ENCODE measurements at regions not wholly inside any gene's neighbourhood (a gene's known extent, or its start where the extent isn't known, plus 50 kb on each side); places are given as distances from the start of the nearest gene placed in this dataset.

DNA sequence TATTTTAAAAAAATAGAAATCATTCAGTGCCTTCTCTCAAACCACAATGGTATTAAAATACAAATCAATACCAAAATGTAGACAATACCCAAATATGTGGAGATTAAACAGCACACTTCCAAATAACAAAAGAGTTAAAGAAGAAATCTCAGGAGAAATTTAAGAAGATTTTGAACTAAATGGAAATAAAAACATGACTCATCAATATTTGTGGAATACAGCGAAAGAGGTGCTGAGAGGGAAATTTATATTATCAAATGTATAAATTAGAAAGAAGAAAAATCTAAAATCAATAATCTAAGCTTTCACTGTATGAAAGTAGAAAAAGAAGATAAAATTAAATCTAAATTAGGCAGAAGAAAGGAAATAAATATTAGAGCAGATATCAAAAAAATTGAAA, 233.1 kb downstream of the RPIA start:
- TF ChIP-seq ZNF121 (CRISPR knock-in tag; IDR thresholded peaks at IDR 0.05) = no peak
- TF ChIP-seq, protein P1, sequence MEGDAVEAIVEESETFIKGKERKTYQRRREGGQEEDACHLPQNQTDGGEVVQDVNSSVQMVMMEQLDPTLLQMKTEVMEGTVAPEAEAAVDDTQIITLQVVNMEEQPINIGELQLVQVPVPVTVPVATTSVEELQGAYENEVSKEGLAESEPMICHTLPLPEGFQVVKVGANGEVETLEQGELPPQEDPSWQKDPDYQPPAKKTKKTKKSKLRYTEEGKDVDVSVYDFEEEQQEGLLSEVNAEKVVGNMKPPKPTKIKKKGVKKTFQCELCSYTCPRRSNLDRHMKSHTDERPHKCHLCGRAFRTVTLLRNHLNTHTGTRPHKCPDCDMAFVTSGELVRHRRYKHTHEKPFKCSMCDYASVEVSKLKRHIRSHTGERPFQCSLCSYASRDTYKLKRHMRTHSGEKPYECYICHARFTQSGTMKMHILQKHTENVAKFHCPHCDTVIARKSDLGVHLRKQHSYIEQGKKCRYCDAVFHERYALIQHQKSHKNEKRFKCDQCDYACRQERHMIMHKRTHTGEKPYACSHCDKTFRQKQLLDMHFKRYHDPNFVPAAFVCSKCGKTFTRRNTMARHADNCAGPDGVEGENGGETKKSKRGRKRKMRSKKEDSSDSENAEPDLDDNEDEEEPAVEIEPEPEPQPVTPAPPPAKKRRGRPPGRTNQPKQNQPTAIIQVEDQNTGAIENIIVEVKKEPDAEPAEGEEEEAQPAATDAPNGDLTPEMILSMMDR (IDR thresholded peaks at IDR 0.05) = no peak
- TF ChIP-seq, protein P2, sequence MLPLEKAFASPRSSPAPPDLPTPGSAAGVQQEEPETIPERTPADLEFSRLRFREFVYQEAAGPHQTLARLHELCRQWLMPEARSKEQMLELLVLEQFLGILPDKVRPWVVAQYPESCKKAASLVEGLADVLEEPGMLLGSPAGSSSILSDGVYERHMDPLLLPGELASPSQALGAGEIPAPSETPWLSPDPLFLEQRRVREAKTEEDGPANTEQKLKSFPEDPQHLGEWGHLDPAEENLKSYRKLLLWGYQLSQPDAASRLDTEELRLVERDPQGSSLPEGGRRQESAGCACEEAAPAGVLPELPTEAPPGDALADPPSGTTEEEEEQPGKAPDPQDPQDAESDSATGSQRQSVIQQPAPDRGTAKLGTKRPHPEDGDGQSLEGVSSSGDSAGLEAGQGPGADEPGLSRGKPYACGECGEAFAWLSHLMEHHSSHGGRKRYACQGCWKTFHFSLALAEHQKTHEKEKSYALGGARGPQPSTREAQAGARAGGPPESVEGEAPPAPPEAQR (CRISPR knock-in tag; IDR thresholded peaks at IDR 0.05) = no peak
- no peak for TF ChIP-seq NR1H2 (CRISPR knock-in tag; IDR thresholded peaks at IDR 0.05)
- TF ChIP-seq ATF1 (CRISPR knock-in tag; IDR thresholded peaks at IDR 0.05) = no peak
- TF ChIP-seq, protein P3, sequence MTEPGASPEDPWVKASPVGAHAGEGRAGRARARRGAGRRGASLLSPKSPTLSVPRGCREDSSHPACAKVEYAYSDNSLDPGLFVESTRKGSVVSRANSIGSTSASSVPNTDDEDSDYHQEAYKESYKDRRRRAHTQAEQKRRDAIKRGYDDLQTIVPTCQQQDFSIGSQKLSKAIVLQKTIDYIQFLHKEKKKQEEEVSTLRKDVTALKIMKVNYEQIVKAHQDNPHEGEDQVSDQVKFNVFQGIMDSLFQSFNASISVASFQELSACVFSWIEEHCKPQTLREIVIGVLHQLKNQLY (CRISPR knock-in tag; IDR thresholded peaks at IDR 0.05) = no peak
- TF ChIP-seq TCF7 (CRISPR knock-in tag; IDR thresholded peaks at IDR 0.05; ENCODE audit: low read depth) = no peak
- TF ChIP-seq, protein P4, sequence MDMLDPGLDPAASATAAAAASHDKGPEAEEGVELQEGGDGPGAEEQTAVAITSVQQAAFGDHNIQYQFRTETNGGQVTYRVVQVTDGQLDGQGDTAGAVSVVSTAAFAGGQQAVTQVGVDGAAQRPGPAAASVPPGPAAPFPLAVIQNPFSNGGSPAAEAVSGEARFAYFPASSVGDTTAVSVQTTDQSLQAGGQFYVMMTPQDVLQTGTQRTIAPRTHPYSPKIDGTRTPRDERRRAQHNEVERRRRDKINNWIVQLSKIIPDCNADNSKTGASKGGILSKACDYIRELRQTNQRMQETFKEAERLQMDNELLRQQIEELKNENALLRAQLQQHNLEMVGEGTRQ (CRISPR knock-in tag; IDR thresholded peaks at IDR 0.05) = no peak
- TF ChIP-seq, protein P5, sequence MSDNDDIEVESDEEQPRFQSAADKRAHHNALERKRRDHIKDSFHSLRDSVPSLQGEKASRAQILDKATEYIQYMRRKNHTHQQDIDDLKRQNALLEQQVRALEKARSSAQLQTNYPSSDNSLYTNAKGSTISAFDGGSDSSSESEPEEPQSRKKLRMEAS (CRISPR knock-in tag; IDR thresholded peaks at IDR 0.05) = no peak
- TF ChIP-seq, protein P6, sequence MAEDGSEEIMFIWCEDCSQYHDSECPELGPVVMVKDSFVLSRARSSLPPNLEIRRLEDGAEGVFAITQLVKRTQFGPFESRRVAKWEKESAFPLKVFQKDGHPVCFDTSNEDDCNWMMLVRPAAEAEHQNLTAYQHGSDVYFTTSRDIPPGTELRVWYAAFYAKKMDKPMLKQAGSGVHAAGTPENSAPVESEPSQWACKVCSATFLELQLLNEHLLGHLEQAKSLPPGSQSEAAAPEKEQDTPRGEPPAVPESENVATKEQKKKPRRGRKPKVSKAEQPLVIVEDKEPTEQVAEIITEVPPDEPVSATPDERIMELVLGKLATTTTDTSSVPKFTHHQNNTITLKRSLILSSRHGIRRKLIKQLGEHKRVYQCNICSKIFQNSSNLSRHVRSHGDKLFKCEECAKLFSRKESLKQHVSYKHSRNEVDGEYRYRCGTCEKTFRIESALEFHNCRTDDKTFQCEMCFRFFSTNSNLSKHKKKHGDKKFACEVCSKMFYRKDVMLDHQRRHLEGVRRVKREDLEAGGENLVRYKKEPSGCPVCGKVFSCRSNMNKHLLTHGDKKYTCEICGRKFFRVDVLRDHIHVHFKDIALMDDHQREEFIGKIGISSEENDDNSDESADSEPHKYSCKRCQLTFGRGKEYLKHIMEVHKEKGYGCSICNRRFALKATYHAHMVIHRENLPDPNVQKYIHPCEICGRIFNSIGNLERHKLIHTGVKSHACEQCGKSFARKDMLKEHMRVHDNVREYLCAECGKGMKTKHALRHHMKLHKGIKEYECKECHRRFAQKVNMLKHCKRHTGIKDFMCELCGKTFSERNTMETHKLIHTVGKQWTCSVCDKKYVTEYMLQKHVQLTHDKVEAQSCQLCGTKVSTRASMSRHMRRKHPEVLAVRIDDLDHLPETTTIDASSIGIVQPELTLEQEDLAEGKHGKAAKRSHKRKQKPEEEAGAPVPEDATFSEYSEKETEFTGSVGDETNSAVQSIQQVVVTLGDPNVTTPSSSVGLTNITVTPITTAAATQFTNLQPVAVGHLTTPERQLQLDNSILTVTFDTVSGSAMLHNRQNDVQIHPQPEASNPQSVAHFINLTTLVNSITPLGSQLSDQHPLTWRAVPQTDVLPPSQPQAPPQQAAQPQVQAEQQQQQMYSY (CRISPR knock-in tag; IDR thresholded peaks at IDR 0.05) = no peak
- no peak for TF ChIP-seq NR3C1 (CRISPR knock-in tag; conservative IDR thresholded peaks at IDR 0.05; ENCODE audit: low read depth)
